Fibroblast of the aortic adventitia (primary cell): ENCODE measurements at regions not wholly inside any gene's neighbourhood (a gene's known extent, or its start where the extent isn't known, plus 50 kb on each side); places are given as distances from the start of the nearest gene placed in this dataset.
"Not testable (repeated sequence)": the region's sequence is repeated elsewhere in the genome, so short reads cannot be mapped to it uniquely, and the experiment has no call there.

ENCODE experiments used
- DNase-seq: peaks from one replicate; pipeline ENCODE4 v3.0.0-alpha.2; 2010; ENCODE audit warnings: low read depth
- H3K4me3 ChIP-seq: 2 replicates; pipeline ENCODE4 v1.5.1; 2011; ENCODE audit warnings: low read depth, mild to moderate bottlenecking, control low read depth, low read length, moderate library complexity
- TF ChIP-seq, protein P1 (sequence below): IDR thresholded peaks from 2 replicates; pipeline ENCODE4 v1.5.1; 2011; ENCODE audit warnings: mild to moderate bottlenecking, low read length, control low read depth, inconsistent platforms; ENCODE audit not compliant: insufficient read depth

DNA sequence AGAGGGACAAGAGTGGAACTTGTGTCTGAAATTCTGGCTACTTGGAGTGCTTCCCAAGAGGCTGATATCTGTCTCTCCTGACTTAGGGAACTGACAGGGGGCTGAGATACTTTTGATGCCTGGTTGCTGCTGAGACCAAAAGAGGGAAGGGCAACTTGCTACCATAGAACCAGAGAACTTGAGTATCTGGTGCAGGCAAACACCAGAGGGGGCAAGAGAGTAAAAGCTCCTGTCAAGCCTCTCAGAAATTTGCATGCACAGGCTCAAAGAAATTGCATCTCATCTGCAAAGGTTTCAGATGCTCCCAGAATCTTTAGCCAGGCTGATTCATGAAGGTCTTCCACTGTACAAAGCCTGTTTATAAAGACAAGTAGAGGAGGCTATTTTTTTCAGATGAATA lies 391.3 kb upstream of the FOXG1 start:
- DNase-seq, result peak; percentile 38
- TF ChIP-seq, protein P1, sequence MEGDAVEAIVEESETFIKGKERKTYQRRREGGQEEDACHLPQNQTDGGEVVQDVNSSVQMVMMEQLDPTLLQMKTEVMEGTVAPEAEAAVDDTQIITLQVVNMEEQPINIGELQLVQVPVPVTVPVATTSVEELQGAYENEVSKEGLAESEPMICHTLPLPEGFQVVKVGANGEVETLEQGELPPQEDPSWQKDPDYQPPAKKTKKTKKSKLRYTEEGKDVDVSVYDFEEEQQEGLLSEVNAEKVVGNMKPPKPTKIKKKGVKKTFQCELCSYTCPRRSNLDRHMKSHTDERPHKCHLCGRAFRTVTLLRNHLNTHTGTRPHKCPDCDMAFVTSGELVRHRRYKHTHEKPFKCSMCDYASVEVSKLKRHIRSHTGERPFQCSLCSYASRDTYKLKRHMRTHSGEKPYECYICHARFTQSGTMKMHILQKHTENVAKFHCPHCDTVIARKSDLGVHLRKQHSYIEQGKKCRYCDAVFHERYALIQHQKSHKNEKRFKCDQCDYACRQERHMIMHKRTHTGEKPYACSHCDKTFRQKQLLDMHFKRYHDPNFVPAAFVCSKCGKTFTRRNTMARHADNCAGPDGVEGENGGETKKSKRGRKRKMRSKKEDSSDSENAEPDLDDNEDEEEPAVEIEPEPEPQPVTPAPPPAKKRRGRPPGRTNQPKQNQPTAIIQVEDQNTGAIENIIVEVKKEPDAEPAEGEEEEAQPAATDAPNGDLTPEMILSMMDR, result peak; percentile 44
- H3K4me3 ChIP-seq, result no peak overlapping the region

DNA sequence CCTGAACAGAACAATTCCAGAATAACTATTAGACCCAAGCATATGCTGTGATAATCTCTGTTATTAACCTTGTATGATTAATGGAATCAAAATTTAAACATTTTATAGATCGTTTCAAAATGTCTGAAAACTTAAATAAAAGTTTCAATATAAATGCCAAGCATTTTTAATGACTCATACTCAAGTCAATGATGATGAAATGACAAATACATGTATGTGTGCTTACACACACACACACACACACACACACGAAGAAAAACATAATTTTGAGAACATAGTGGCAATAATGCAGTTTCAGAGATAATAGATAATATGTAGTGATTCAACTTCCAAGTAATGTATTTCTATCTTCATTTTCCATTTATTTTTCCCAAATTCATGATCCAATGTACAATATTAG lies 384.9 kb upstream of the FOXG1 start:
- TF ChIP-seq, protein P1, result no peak
- no peak overlapping the region for H3K4me3 ChIP-seq
- no peak for DNase-seq

DNA sequence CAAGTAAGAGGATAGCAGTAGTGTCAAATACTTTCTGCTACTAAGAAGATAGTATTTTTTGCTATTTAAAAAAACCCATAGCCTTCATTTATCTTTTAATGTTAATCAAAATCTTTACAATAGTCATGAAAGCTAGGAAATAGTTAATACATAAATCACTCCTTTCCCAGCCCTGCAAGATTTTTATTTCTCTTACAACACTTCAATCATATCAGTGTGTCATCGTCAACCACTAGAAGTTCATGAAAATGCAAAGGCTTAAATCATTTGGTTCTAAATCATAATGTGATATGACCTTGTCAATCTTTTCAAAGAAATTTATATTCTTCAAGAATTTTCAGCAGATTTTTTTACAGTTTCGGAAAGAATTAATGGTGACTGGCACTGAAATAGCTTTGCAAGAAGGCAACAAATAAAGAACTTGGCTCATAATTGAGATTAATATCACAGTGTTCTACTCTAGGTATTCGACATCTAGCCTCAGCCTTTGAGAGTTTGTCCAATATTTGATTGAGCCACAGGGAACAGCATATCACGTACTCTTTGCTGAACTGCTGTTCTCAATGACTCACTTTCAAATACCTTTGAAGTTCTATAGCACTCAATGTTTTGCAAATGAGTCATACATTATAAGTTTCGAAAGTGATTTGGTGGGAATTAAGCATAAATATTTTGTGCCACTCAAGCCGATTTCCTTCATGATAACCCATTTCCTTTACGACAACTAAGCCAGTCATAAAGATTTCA lies 384.0 kb upstream of the FOXG1 start:
- no peak overlapping the region for H3K4me3 ChIP-seq
- peak; percentile 65 for DNase-seq
- TF ChIP-seq, protein P1, result no peak

DNA sequence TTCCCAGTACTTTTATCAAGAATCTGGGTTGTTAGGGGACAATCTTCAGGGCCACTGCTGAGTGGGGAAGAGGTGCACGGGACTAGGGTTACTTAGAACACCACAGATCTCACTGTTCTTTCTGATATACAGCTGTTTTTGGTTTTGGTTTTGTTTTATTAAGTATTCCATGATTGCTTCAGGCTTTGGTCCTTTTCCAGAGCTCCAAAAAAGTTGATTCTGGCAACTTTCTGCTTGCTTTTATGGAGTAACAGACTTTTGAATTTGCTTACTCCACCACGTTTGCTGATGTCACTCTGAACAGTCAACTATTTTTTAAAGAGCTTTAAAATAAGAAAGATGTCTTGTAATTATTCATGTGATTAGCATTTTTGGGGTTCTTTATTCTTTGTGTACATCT lies 368.1 kb upstream of the FOXG1 start:
- TF ChIP-seq, protein P1, result no peak
- no peak overlapping the region for H3K4me3 ChIP-seq
- peak; percentile 60 for DNase-seq

DNA sequence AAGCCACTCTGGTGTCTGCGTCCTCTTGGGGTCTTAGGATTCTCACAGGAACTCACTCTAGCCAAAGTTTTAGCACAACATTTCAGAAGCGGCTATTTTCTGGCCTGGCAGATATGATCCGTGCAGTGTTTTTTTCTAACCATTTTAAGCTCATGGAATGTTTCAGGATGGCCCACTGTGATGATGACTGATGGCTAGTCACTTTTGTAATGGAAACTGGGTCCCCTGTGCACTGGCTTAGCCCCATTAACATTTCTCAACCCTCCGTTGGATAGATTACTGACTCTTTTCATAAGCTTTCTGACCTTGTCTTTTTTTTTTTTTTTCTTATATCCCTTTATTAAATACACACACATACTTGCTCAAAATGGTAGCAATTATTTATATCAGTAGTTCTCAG lies 364.9 kb upstream of the FOXG1 start:
- not testable (repeated sequence) for DNase-seq, H3K4me3 ChIP-seq

DNA sequence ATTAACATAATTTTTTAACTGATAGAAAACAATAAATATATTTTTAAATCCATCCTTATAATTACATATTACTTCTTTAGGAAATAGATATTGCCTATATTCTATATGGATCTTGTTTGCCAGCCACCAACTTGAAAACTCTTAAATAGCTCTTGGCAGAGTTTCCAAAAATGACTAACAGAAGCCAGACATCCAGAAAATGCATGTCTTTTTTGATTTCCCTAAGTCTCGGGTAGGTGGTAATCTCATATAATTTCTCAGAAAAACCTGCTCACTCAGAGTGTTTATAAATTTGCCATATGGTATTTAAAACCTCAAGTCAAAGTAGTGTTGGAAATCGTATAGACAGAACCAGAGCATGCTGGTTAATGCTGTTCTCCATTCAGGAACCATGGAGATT lies 360.4 kb upstream of the FOXG1 start:
- TF ChIP-seq, protein P1, result no peak
- DNase-seq, result peak; percentile 20
- no peak overlapping the region for H3K4me3 ChIP-seq

DNA sequence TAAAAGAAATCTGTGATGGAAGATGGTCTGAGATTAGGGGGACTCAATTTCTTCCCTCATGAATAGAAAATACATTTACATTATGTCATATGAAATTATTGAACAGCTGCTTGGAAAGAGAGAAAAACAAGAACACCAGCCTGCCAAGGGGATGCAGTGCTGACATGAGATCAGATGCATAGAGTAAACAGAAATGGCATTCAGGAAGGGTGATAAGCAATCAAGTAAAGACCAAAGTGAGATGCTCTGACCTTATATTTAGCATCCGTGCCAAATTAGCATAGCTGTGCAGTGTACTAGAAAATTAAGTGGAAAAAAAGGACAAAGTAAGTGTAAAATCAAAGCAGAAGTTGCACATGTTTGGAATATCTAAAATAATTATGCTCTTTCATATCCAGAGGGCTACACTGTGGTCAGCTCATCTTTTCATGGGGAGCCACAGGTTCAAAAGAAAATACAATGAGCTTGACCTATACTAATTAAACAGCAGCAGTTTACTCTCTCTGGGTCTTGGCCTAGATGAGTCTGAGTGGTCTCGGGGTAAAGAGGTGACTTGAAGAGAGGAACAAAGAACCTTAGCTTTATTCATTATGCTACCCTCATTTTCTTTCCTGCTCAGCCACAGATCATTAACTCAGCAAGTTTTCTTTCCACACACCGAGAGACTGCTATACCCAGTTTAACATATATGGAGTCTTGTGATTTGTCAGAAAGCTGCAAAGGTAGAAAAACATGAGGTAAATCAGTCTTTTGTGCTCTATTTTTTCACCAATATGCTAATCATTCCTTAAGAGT lies 359.4 kb upstream of the FOXG1 start:
- H3K4me3 ChIP-seq, result no peak overlapping the region
- TF ChIP-seq, protein P1, result no peak
- DNase-seq, result no peak
